Natural killer cell (primary cell): ENCODE measurements at regions not wholly inside any gene's neighbourhood (a gene's known extent, or its start where the extent isn't known, plus 50 kb on each side); places are given as distances from the start of the nearest gene placed in this dataset.
A peak's percentile ranks its signal among the peaks of the same experiment; 100 is the strongest.

ENCODE experiments used
- ATAC-seq, 3 donors: fragments of 150-1000 bp in 2 of 3; fragments of 200-7000 bp in 1 of 3; cut with Tn5 transposase; 1 replicate in 1 of 3; 2 replicates in 2 of 3; pipeline ENCODE4 v1.10.0; 2021; ENCODE audit warnings: mild to moderate bottlenecking in 2 of 3, moderate library complexity in 2 of 3
- DNase-seq, 2 donors: peaks; one replicate each; pipeline versions ENCODE4 v3.0.0 to v3.0.0-alpha.2; 2013 to 2021; ENCODE audit warnings: mixed read lengths in 1 of 2
- H3K27ac ChIP-seq: one replicate; pipeline ENCODE4 v1.5.1; 2013; ENCODE audit warnings: mild to moderate bottlenecking, low read length
- H3K27me3 ChIP-seq: one replicate; pipeline ENCODE4 v1.6.1; 2013; ENCODE audit warnings: low read length; ENCODE audit not compliant: control insufficient read depth, insufficient read depth
- H3K36me3 ChIP-seq: one replicate; pipeline ENCODE4 v1.6.1; 2013; ENCODE audit warnings: low read length; ENCODE audit not compliant: control insufficient read depth, insufficient read depth
- H3K4me1 ChIP-seq: one replicate; pipeline ENCODE4 v1.6.1; 2013; ENCODE audit warnings: low read length; ENCODE audit not compliant: control insufficient read depth, insufficient read depth
- H3K4me3 ChIP-seq: one replicate; pipeline ENCODE4 v1.5.1; 2013; ENCODE audit warnings: low read length
- H3K9me3 ChIP-seq: one replicate; pipeline ENCODE4 v1.6.1; 2013; ENCODE audit warnings: low read length; ENCODE audit not compliant: control insufficient read depth, insufficient read depth
- H3K27ac Mint-ChIP-seq, 2 donors: one replicate each; pipeline ENCODE4 v1.8.0; 2022; ENCODE audit warnings: mild to moderate bottlenecking in 2 of 2, mixed read lengths in 2 of 2, moderate library complexity in 1 of 2
- H3K27me3 Mint-ChIP-seq, 2 donors: one replicate each; pipeline ENCODE4 v1.8.0; 2022; ENCODE audit warnings: low read depth in 2 of 2, mixed read lengths in 2 of 2
- H3K36me3 Mint-ChIP-seq: one replicate; pipeline ENCODE4 v1.8.0; 2022; ENCODE audit warnings: mixed read lengths
- H3K4me1 Mint-ChIP-seq, 2 donors: one replicate each; pipeline ENCODE4 v1.8.0; 2022; ENCODE audit warnings: mixed read lengths in 2 of 2
- H3K4me3 Mint-ChIP-seq: one replicate; pipeline ENCODE4 v1.8.0; 2022; ENCODE audit warnings: mild to moderate bottlenecking, moderate library complexity, mixed read lengths
- H3K9me3 Mint-ChIP-seq, 2 donors: one replicate each; pipeline ENCODE4 v1.8.0; 2022; ENCODE audit warnings: mixed read lengths in 2 of 2
- CTCF ChIP-seq: fragments of 200-600 bp; IDR thresholded peaks from one replicate; pipeline ENCODE4 v1.8.0; 2022; ENCODE audit warnings: antibody characterized with exemption
- WGBS: methylation state at CpG from one replicate; pipeline ENCODE4 v1.1.7; 2013; ENCODE audit warnings: missing lambda C conversion rate; ENCODE audit not compliant: insufficient coverage; 5-methylcytosine and 5-hydroxymethylcytosine counted together
- intact Hi-C: fragments of 100-400 bp; cut with micrococcal nuclease; formaldehyde crosslinking; loops from one replicate; pipeline ENCODE4 v1.14.2; 2022

GRCh38 chr2:226508683-226509082 is 290.9 kb downstream of the IRS1 start:
- Histone ChIP-seq H3K36me3 (no peaks in the 10 kb centered on the region), H3K9me3 (no peaks in the 10 kb centered on the region), H3K4me1 (no peaks in the 10 kb centered on the region), H3K4me3 (no peak overlapping the region), H3K27me3 (no peaks in the 10 kb centered on the region), H3K27ac (no peak overlapping the region)
- intact Hi-C loops = no loop called here
- no peak overlapping the region for H3K27ac Mint-ChIP-seq
- no peaks in the 10 kb centered on the region for H3K27me3 Mint-ChIP-seq
- no peak for DNase-seq
- H3K36me3 Mint-ChIP-seq = no peaks in the 10 kb centered on the region
- H3K9me3 Mint-ChIP-seq = peaks cover 5 to 8% of the 10 kb centered on the region in 2 donors
- no peak for TF ChIP-seq CTCF
- no peak overlapping the region for H3K4me3 Mint-ChIP-seq
- 81% methylated on average over 2 of the region's 2 CpGs for WGBS
- H3K4me1 Mint-ChIP-seq = no peaks in the 10 kb centered on the region
- ATAC-seq = no peak

- no peaks in the 10 kb centered on the region for H3K9me3 ChIP-seq
- H3K36me3 Mint-ChIP-seq = no peaks in the 10 kb centered on the region
- intact Hi-C loops = no loop called here
- H3K4me1 Mint-ChIP-seq = no peaks in the 10 kb centered on the region
- no peak for ATAC-seq
- 71% methylated on average over 3 of the region's 3 CpGs for WGBS
- no peaks in the 10 kb centered on the region for H3K27me3 Mint-ChIP-seq
- TF ChIP-seq CTCF = no peak
- H3K4me3 Mint-ChIP-seq = peak overlapping the region; percentile 17
- H3K27ac Mint-ChIP-seq = no peak overlapping the region
- no peak overlapping the region for H3K27ac ChIP-seq
- no peak overlapping the region for H3K4me3 ChIP-seq
- H3K9me3 Mint-ChIP-seq = peaks cover 5 to 9% of the 10 kb centered on the region in 2 donors
- H3K36me3 ChIP-seq = no peaks in the 10 kb centered on the region
- no peaks in the 10 kb centered on the region for H3K4me1 ChIP-seq
- DNase-seq = no peak
- no peaks in the 10 kb centered on the region for H3K27me3 ChIP-seq
Measured at GRCh38 chr2:226508005-226508404, 291.6 kb downstream of the IRS1 start.

- TF ChIP-seq CTCF = no peak
- H3K27ac Mint-ChIP-seq = no peak overlapping the region
- Histone ChIP-seq H3K36me3 (no peaks in the 10 kb centered on the region), H3K4me1 (no peaks in the 10 kb centered on the region), H3K27me3 (no peaks in the 10 kb centered on the region), H3K9me3 (no peaks in the 10 kb centered on the region), H3K27ac (no peak overlapping the region), H3K4me3 (no peak overlapping the region)
- H3K4me3 Mint-ChIP-seq = no peak overlapping the region
- WGBS = 65% methylated on average over 3 of the region's 4 CpGs
- no peaks in the 10 kb centered on the region for H3K4me1 Mint-ChIP-seq
- intact Hi-C loops = no loop called here
- no peaks in the 10 kb centered on the region for H3K36me3 Mint-ChIP-seq
- H3K9me3 Mint-ChIP-seq = peaks cover 7 to 8% of the 10 kb centered on the region in 2 donors
- H3K27me3 Mint-ChIP-seq = no peaks in the 10 kb centered on the region
- DNase-seq (no peak), ATAC-seq (no peak)
Measured at GRCh38 chr2:226497146-226497909, 302.3 kb downstream of the IRS1 start.

- Mint-ChIP-seq H3K4me3 (no peak overlapping the region), H3K4me1 (no peaks in the 10 kb centered on the region), H3K27ac (no peak overlapping the region), H3K36me3 (no peaks in the 10 kb centered on the region), H3K27me3 (no peaks in the 10 kb centered on the region), H3K9me3 (peaks cover 6 to 7% of the 10 kb centered on the region in 2 donors)
- no peak for DNase-seq
- no peak overlapping the region for H3K4me3 ChIP-seq
- no peaks in the 10 kb centered on the region for H3K36me3 ChIP-seq
- no peaks in the 10 kb centered on the region for H3K4me1 ChIP-seq
- H3K9me3 ChIP-seq = no peaks in the 10 kb centered on the region
- WGBS = 86% methylated on average over 2 of the region's 2 CpGs
- no peak for ATAC-seq
- H3K27ac ChIP-seq = no peak overlapping the region
- TF ChIP-seq CTCF = no peak
- no peaks in the 10 kb centered on the region for H3K27me3 ChIP-seq
- intact Hi-C loops = no loop called here
Measured at GRCh38 chr2:226496273-226496550, 303.4 kb downstream of the IRS1 start.
